Inflammatory macrophage treated with lipopolysaccharide for 1 hour (primary cell): ENCODE measurements at regions not wholly inside any gene's neighbourhood (a gene's known extent, or its start where the extent isn't known, plus 50 kb on each side); places are given as distances from the start of the nearest gene placed in this dataset.
"Not testable (repeated sequence)": the region's sequence is repeated elsewhere in the genome, so short reads cannot be mapped to it uniquely, and the experiment has no call there.

Experiments
- DNase-seq, 2 donors: peaks; one replicate each; pipeline ENCODE4 v3.0.0-alpha.2; 2020 to 2022

DNA sequence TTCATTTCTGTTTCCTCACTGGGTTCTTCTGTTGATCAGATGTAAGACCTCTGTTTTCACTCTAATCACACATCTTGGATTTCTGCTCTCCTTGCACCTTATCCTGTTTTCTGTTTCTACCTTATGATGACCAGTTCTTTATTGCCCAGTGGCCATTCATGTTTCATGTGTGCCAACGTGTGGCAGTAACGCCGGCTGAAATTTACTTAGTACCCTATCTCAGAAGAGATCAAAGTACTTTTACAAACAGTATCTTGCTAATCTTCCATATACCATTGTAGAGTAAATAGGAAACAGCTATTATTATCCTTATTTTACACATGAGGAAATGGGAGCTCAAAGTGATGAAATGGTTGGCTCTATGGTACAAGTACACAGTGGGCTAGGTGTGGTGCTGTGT, 74.0 kb downstream of the GATA3 start:
- no peak for DNase-seq

DNA sequence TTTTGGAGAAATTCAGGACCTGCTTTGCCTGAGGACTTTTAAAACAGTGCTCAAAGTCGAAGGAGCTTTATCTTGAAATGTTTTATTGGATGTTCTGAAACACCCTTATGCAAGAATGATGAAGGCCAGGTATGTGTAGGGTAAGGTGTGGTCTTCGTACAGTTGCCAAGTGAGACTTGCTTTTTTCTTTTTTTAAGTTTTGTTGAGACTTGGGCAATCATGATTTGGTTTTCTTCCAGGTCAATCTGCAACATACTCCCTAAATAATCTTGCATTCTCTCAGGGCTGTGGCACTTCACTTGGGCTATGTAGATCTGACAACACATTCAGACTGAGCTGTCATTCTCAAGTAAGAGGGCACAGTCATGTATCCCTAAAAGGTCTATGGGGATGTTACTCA, 75.0 kb downstream of the GATA3 start:
- no peak for DNase-seq

DNA sequence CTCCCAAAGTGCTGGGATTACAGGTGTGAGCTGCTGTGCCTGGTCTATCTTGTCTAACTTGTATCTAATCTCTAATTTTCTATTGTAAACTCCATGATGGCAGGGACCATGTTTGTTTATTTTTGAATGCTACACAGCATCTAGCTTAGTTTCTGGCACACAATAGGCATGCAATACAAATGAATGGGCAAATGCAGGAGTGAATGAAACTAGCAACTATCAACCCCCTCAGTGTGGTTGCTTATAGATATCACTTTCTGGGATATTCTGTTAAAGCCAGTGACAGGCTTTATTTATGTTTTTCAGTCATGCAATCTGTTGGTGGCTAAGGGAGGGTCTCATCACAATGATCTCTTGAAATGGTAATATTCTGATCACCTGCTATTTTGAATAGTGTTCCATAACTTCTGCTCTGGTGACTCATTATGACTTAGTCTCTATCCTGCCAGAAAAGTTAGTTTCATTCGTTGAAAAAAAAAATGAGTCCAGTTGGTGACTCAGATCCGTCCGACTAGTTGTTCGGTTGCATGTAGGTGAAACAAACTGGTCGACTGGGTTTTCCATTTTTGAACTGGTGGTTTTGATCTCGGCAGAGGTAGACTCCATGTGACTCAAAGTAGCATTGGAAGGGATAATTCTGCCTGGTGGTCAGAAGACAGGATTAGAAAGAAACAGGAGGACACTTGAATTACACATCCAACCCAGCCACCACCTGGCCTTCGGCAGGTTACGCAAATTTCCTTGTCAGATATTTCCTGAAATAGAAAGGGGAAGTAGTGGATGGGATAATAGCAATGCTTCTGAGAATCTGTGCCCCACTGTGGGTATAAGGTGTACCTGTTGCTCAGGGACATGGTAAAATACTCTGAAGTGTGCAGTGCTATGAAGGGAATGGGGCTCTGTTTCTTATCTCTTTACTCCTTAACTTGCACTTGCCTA, 76.8 kb downstream of the GATA3 start:
- DNase-seq, result no peak

DNA sequence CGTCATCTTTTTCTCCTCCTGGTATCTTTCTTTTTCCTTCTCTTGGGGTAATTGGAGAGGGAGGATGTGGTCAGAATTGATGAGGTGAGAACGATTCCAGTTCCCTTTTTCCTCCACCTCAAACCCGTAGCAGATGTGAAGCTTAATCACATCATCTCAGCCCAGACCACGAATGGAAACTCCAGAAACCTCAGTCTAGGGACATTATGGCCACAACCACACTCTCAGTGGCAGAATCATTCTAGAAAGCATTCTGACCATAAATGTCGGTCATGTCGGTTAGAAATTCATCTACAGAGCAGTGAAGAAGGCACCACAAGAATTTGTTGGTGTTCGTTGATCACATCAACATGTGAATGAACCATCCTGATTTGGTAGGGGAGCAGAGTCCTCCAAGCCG, 78.7 kb downstream of the GATA3 start:
- DNase-seq, result no peak

DNA sequence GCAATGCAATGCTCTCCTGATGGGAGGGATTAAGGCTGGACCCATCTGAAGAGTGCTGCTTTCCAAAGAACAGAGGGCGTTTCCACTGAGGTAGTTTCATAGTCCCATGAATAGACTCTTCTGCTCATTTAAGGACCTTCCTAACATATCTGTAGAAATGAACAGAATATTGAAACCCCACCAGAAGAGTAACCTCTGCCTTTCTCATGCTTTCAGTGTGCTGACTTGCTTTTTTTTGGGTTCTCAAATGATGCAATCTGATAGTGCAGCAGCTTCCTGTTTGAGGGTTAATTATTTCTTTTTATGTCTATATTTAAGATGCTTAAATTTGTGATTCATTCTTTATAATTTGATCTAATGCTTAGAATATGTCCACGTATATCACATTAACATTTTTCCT, 82.2 kb downstream of the GATA3 start:
- no peak for DNase-seq

DNA sequence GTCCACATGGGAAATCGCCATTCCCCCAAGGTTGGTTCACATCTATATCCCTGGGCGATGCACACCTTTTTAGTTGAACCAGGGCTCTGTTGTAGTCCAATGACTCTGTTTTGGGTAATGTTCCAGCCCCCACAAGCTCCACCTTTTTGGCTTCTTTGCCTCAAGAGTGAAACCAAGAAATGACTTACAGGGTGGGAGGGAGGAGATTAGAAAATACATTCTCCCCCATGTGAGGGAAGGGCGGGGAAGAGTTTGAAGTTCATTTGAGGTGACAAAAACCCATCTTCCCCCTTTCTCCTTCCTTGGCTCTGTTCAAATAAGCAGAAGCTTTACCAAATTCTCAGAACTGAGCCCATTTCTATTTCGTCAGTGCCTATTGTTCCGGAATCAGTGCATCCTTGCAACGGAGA, 82.8 kb downstream of the GATA3 start:
- DNase-seq, result no peak

DNA sequence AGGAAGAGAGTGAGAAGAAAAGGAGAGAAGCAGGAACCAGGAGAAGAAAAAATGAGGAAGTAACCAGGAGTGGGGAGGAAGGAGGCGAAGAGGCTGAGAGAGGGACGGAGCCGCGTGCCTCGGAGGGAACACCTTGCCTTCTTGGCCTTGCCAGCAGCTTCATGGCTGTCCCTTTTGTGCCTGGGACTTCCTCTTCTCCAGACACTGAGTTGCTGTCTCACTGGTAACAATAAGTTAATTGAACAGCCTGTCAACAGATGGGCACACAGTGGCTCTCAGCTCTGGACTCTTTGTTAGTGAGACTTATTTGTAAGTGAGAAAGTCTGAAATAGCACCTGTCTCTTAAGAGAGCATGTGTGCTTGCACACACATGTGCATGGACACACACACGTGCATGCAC, 83.2 kb downstream of the GATA3 start:
- peak in 1 of 2 donors; percentile 29 for DNase-seq

DNA sequence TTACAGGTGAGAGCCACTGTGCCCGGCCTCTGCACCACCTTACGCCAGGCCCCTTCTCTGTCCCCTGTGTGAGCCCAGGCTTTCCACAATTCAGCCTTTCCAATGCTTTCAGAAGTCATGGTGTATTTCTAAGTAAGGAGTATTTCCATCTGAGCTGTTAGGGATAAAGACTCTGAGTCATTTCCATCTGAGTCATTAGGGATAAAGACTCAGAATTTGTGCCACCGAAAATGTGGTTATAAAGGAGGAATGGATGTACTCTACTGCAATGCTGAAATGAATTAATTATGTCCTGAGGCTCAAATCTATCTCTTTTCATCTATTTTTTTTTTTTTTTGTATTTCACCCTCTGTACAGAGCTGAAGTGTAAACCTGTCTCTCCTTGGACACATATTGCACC, 84.0 kb downstream of the GATA3 start:
- DNase-seq, result no peak

DNA sequence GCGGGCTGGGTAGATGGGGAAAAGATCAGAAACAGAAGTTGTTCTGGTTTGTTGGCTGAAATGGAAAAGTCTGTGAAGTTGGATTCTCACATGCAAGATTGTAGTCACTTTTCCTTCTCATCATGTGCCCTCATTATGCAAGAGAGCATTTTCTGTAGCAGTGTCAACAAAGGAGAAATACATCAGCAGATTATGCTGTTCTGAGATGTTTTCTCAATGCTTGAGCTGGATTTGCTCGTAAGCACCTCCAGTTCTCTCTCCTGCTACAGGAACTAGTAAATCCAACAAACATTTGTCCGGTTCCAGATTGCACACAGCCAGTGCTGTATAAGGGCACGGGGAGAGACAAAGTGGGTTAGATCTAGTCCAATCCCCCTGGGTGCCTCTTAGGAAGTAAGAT, 90.0 kb downstream of the GATA3 start:
- DNase-seq, result peak in 1 of 2 donors; percentile 5

DNA sequence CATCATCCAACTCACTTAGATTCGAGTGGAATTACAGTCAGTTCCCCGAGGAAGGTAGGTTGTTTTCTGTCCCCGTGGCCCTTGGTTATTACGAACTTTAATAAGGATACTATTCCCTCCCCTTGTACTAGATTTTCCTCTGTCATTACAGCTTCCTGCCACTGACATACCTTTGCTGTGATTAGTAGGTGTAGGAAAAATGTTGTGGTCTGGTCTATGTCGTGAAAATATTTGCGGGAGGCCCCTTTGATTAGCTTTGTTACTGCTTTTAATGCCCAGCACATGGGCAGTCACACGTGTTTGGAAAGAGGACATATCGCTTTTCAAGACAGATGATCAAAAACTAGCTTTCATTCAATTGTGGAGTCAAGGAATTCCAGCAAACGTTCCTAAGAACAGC, 92.2 kb downstream of the GATA3 start:
- no peak for DNase-seq

DNA sequence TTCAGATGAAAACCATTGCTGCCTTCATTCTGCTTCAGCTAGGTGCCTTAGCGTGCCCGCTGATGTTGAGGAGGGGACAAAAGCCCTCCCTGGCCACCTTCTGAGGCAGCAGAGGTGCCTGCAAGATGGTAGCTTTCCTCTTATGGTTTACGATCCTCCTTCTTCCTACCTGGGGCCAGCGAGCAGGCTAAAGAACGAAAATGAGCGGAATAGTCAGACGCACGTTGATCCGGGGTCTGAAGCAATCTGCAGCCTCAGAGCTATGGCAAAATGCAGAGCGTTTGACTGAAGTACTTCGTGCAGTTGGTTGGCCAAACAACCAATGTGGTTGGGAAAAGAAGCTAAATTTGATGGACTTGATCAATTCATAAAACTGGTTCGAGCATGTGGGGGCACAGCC, 95.5 kb downstream of the GATA3 start:
- DNase-seq, result no peak

DNA sequence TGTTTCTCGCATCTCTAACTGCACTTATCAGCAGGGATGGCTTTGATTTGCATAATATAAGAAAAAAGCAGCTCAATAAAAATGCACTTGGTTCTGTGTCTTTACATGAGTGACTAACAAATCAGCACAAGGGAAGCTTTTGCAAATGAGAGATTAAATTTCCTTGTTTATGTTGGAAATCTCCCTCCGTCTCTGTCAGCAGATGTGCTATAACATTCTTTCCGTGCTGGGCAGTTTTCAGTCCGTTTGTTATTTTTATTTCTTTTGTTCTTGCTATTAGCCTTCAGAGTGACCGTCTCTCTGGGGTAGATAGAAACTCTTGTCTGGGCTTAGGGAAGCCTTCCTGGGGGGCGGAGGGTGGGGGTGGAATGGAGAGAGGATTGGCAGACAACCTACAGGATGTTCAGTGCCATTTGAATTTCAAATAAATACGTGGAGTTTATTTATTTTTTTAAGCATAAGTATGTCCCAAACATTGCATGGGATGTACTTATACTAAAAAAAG, 96.0 kb downstream of the GATA3 start:
- DNase-seq, result no peak

DNA sequence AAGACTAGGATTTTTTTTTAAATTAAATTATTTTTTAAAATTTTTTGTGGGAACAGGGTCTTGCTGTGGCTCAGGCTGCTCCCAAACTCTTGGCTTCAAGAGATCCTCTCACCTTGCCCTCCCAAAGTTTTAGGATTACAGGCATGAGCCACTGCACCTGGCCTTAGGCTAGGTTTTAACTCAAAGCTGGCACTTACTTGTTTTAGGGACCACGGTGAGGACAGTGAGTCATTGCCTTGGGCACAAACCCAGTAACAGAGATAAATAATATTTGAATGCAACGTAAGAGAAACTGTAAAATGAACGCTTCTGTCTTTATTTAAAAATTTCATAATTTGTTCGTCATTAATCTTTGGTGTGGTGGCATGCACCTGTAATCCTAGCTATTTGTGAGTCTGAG, 96.6 kb downstream of the GATA3 start:
- no peak for DNase-seq

DNA sequence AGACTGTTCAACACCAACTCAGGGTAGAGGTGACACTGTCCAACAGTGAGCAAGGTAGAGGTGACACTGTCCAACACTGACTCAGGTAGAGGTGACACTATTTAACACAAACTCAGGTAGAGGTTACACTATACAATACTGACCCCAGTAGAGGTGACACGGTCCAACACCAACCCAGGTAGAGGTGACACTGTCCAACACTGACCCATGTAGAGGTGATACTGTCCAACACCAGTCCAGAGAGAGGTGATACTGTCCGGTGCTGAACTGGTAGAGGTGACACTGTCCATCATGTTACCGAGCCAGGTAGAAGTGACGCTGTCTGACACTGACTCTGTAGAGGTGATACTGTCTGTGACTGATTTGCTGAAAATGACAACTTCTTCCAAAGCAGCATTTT, 102.4 kb downstream of the GATA3 start:
- no peak for DNase-seq

DNA sequence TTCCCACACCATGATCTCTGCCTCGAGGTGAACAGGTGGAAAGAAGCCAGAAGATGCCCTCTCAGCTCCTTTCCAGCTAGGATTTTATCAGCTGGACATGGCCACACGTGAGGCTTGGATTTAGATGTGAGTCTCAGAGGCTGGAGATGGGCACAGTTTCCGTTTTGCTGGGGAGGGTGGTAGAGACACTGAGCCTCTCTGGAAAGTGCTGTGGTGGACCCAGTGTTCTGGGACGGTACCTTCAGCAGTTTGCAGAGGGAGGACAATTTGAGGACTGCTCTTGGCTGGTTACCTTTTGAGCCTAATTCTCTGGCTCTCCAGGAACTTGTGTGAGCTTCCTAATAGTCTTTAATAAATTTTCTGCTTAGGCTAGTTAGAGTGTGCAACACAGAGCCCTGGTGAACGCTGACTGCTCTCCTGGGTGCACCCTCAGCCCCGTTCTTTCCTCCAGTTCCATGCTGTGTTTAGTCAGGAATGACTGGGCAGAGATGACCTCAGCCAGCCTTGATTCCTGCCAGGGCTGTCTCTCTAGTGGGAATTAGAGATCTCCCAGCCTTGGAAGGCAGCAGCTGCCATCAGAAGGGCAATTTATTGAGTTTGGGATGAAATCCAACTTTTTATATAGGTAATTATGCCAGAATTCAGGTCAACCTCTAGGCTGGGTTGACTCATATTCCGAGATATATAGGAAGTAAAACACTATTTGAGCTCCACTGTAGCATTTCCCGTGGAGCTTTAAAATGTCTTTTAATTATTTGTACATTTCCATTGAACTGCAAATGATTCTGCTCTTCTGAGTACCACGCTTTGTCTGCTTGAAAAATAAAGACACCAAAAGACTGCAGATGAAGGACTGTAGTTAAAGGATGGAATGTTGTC, 103.9 kb downstream of the GATA3 start:
- no peak for DNase-seq

DNA sequence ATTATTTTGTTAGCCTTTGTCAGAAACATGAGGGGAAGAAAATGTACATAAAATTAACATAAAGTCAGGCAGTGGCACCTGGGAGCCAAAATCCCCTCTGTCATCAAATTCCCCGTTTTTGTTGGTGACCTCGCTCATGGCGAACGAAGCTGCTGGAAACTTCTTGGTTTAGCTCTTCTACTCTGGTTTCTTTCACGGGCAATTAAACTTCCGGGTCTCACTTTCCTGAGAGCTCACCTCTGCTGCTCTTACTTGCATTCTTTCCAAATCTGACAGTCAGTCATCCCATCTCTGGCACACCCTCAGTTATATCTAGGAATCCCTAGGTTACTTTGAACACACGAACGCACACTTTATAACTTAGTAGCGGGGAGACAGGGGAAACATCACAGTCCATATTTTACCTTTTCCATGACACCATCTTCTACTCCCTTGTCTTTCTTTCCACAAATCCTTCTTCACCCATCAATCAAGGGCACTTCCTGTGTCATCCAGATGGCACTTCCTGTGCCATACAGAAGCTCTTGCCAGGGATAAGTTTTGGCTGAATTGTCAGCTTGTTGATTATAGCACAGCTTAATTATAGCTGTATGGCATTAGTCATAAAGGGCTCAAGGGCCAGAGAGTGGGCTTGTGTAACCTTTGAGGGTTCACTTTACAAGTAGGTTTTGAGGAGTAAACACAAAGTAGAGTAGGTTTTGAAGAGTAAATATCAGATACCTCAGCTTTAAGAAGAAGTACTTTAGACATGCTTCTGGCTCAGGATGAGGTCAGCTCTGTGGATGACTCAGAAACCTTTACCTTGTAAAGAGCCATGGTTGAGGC, 105.1 kb downstream of the GATA3 start:
- DNase-seq, result no peak

DNA sequence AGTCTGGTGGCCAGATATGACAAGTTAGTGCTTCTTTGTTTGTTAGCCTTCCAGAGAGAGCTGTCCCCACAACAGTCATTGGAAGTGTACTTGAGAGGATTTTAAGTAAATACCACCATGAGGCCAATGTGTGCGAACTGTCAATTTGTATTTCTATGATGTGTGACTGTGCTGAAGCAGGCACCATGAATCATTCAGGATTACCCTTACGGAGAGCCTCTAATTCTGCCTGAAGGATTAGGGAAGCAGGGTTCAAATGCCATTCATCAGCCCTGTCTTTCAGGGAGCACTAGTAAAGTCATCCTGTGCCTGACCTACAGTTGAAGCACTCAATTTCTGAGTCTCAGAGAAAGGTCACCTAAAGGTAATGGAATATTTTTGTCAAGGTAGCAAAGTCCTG, 109.3 kb downstream of the GATA3 start:
- DNase-seq, result no peak

DNA sequence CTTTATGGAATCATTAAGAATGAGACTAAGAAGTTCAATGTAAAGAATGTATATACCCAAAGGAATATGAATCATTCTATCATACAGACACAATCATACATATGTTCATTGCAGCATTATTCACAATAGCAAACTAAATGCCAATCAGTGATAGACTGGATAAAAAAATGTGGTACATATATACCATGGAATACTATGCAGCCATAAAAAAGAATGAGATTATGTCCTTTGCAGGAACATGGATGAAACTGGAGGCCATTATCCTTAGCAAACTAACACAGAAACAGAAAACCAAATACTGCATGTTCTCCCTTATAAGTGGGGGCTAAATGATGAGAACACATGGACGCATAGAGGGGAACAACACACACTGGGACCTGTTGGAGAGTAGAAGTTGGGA, 110.2 kb downstream of the GATA3 start:
- not testable (repeated sequence) for DNase-seq

DNA sequence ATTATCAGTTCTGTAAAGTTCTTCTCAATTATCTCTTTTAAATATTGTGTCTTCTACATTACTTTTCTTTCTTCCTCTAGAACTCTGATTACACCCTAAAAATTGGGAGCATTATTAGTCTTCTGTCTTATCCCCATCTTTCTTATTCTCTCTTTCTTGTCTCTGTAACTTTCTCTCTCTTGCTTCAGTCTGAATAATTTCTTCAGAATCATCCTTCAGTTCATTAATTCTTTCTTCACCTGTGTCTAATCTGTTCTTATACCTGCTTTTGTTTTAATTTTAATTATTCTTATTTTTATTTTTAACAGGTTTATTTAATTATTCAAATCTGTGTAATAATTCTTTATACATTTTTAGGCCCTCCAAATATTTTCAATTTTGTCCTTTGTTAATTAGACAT, 114.3 kb downstream of the GATA3 start:
- DNase-seq, result no peak

DNA sequence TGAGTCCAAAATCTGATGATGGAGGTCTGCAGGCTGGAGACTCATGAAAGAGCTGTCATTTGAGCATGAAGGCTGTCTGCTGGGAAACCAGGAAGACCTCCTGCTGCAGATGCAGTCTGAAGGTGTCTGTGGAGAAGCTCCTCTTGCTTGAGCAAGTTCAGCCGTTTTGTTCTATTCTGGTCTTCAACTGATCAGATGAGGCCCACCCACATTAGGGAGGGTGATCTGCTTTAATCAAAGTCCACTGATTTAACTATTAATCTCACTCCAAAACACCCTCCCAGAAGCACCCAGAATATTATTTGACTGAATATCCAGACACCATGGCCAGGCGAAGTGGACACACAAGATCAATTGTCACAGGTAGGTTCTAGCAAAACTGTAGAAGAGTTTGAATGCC, 116.5 kb downstream of the GATA3 start:
- no peak for DNase-seq

DNA sequence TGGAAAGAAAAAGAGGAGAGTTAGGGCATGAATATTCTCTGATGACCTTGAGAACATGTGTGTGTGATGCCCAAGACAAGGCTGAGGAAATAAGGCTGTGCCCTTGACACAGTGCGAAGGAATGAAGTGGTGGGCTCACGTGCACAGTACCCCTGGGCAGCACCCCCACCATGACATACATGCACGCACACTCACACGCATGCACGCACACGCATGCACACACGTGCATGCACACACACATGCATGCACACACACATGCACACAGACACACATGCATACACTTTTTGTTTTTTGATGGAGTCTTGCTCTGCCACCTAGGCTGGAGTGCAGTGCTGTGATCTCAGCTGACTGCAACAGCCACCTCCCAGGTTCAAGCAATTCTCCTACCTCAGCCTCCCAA, 118.1 kb downstream of the GATA3 start:
- no peak for DNase-seq

DNA sequence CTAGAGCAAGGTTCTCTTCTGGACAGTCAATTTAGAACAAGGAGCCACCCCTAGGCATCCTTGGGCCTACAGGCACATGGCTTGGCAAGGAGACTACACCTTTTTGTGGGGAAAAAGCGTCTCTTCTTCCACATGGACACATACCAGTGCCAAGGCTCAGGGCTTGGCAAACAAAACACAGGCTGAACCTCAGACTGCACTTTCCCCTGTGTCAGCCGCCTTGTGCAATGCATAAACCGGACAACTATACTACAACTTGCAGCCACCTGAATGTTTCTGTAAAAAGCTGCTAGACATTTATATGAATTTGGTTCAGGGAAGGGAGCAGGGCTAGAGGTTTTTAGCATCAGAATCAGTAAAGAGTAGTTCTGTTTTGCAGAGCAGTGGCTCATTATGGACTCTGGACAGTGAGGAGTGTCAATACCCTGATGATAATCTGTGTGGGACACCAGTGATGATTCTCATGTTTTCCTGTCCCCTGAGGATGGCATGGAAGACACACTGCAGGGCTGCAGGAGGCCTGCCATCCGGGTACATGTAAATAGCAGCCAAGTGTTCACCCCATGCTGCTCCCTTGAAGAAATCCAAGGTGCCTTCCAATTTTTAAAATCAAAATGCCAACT, 118.9 kb downstream of the GATA3 start:
- DNase-seq, result no peak

DNA sequence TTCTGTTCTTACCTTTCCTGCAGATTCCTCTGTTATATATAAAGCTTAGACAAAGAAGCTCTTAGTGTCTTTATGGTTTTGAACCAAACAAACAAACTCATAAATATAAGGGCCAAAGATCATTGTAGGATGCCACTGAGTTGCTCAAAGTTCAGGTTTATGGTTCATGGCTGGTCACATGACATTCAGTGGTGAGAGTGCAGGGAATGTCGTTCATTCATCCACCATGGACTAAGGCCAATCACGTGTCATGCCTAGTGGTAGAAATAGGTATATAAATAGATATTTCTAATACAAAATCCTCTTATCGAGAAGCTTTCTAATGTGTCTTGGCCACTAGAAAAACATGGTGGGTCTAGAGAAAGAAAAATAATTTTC, 119.4 kb downstream of the GATA3 start:
- no peak for DNase-seq
